ENCODE measurements at regions not wholly inside any gene's neighbourhood (a gene's known extent, or its start where the extent isn't known, plus 50 kb on each side); places are given as distances from the start of the nearest gene placed in this dataset.

- no peak for DNase-seq
Observed at GRCh38 chr4:23235628-23236390, 543.1 kb downstream of the GBA3 start.

GRCh38 chr4:23234716-23235115, 542.0 kb downstream of the GBA3 start:
- DNase-seq, result no peak

- no peak for DNase-seq
Observed at GRCh38 chr4:23234018-23234417, 541.3 kb downstream of the GBA3 start.

- no peak for DNase-seq
Observed at GRCh38 chr4:23233596-23233995, 540.9 kb downstream of the GBA3 start.

GRCh38 chr4:23232987-23233386, 540.2 kb downstream of the GBA3 start:
- no peak for DNase-seq

GRCh38 chr4:23225564-23225963, 532.8 kb downstream of the GBA3 start:
- no peak for DNase-seq

GRCh38 chr4:23224684-23225420, 532.1 kb downstream of the GBA3 start:
- DNase-seq, result no peak

GRCh38 chr4:23220911-23221310, 528.2 kb downstream of the GBA3 start:
- no peak for DNase-seq

- no peak for DNase-seq
Observed at GRCh38 chr4:23219779-23220408, 527.2 kb downstream of the GBA3 start.

GRCh38 chr4:23213198-23213597, 520.5 kb downstream of the GBA3 start:
- no peak for DNase-seq

- DNase-seq, result no peak
Observed at GRCh38 chr4:23212558-23212957, 519.8 kb downstream of the GBA3 start.

- DNase-seq, result no peak
Observed at GRCh38 chr4:23207059-23207458, 514.3 kb downstream of the GBA3 start.

GRCh38 chr4:23202712-23203247, 510.0 kb downstream of the GBA3 start:
- no peak for DNase-seq

- DNase-seq, result no peak
Observed at GRCh38 chr4:23194751-23195150, 502.0 kb downstream of the GBA3 start.

- DNase-seq, result no peak
Observed at GRCh38 chr4:23174179-23174578, 481.4 kb downstream of the GBA3 start.

- DNase-seq, result no peak
Observed at GRCh38 chr4:23171976-23172375, 479.2 kb downstream of the GBA3 start.

GRCh38 chr4:23169608-23170311, 477.0 kb downstream of the GBA3 start:
- DNase-seq, result no peak

- DNase-seq, result no peak
Observed at GRCh38 chr4:23166919-23167318, 474.2 kb downstream of the GBA3 start.

- DNase-seq, result no peak
Observed at GRCh38 chr4:23166407-23166806, 473.7 kb downstream of the GBA3 start.

GRCh38 chr4:23165669-23166068, 472.9 kb downstream of the GBA3 start:
- no peak for DNase-seq

GRCh38 chr4:23163647-23164436, 471.1 kb downstream of the GBA3 start:
- no peak for DNase-seq

- no peak for DNase-seq
Observed at GRCh38 chr4:23162275-23162674, 469.5 kb downstream of the GBA3 start.

All from NCI-H1436 treated with DMSO at 0.1 percent for 48 hours (cell line).